H1 (cell line): ENCODE measurements at regions not wholly inside any gene's neighbourhood (a gene's known extent, or its start where the extent isn't known, plus 50 kb on each side); places are given as distances from the start of the nearest gene placed in this dataset.

Experiments
- BCL11A ChIP-seq, 2 experiments: IDR thresholded peaks; one replicate each; pipeline ENCODE4 v1.6.1; 2011; ENCODE audit warnings: low read depth in 2 of 2, low read length in 2 of 2, mild to moderate bottlenecking in 2 of 2
- CHD2 ChIP-seq: IDR thresholded peaks from 2 replicates; pipeline ENCODE4 v1.6.1; 2012; ENCODE audit warnings: low read length, improper control_type of control experiment
- CREB1 ChIP-seq: IDR thresholded peaks from 2 replicates; pipeline ENCODE4 v1.6.1; 2012; ENCODE audit warnings: inconsistent platforms
- EGR1 ChIP-seq: IDR thresholded peaks from 2 replicates; pipeline ENCODE4 v1.6.1; 2011; ENCODE audit warnings: low read depth, low read length, borderline replicate concordance
- HDAC2 ChIP-seq, 2 experiments: fragments of 300-600 bp in 1 of 2; sonication (generic) in 1 of 2; IDR thresholded peaks; 2 replicates each; pipeline ENCODE4 v1.6.1; 2011 to 2012; ENCODE audit warnings: low read depth in 2 of 2, low read length in 2 of 2, mild to moderate bottlenecking in 2 of 2, moderate library complexity in 2 of 2, borderline replicate concordance in 1 of 2, inconsistent platforms in 1 of 2
- JUND ChIP-seq: IDR thresholded peaks from 2 replicates; pipeline ENCODE4 v1.6.1; 2011; ENCODE audit warnings: mild to moderate bottlenecking, improper control_type of control experiment, low read length
- NRF1 ChIP-seq: IDR thresholded peaks from 2 replicates; pipeline ENCODE4 v1.6.1; 2011; ENCODE audit warnings: mild to moderate bottlenecking, low read depth, low read length, improper control_type of control experiment
- POLR2A ChIP-seq, 2 experiments: IDR thresholded peaks; 1 replicate in 1 of 2; 2 replicates in 1 of 2; pipeline ENCODE4 v1.6.1; 2011; ENCODE audit warnings: low read depth in 2 of 2, low read length in 2 of 2, mild to moderate bottlenecking in 2 of 2; ENCODE audit errors: control extremely low read depth in 1 of 2
- POLR2AphosphoS5 ChIP-seq: IDR thresholded peaks from 2 replicates; pipeline ENCODE4 v1.6.1; 2011; ENCODE audit warnings: low read depth, low read length
- RAD21 ChIP-seq, 2 experiments: IDR thresholded peaks in 1 of 2; conservative IDR thresholded peaks in 1 of 2; 2 replicates each; pipeline ENCODE4 v1.6.1; 2011; ENCODE audit warnings: low read depth in 2 of 2, low read length in 2 of 2, improper control_type of control experiment in 1 of 2, inconsistent platforms in 1 of 2, mild to moderate bottlenecking in 1 of 2, moderate library complexity in 1 of 2
- RBBP5 ChIP-seq: IDR thresholded peaks from 2 replicates; pipeline ENCODE4 v1.7.1; 2012; ENCODE audit warnings: low read depth, mild to moderate bottlenecking, inconsistent platforms, low read length, moderate library complexity, borderline replicate concordance
- RXRA ChIP-seq: IDR thresholded peaks from 2 replicates; pipeline ENCODE4 v1.6.1; 2011; ENCODE audit warnings: low read depth, mild to moderate bottlenecking, low read length, moderate library complexity; ENCODE audit not compliant: insufficient read depth
- YY1 ChIP-seq: IDR thresholded peaks from 2 replicates; pipeline ENCODE4 v1.6.1; 2011; ENCODE audit warnings: low read depth, mild to moderate bottlenecking, low read length
- TF ChIP-seq, protein P1 (sequence below), 3 experiments: IDR thresholded peaks; 1 replicate in 2 of 3; 2 replicates in 1 of 3; pipeline versions ENCODE4 v1.5.1 to v1.6.1; 2011; ENCODE audit warnings: low read length in 3 of 3, mild to moderate bottlenecking in 3 of 3, inconsistent platforms in 2 of 3, low read depth in 1 of 3, moderate library complexity in 1 of 3; ENCODE audit not compliant: insufficient read depth in 1 of 3; ENCODE audit errors: control extremely low read depth in 1 of 3

DNA sequence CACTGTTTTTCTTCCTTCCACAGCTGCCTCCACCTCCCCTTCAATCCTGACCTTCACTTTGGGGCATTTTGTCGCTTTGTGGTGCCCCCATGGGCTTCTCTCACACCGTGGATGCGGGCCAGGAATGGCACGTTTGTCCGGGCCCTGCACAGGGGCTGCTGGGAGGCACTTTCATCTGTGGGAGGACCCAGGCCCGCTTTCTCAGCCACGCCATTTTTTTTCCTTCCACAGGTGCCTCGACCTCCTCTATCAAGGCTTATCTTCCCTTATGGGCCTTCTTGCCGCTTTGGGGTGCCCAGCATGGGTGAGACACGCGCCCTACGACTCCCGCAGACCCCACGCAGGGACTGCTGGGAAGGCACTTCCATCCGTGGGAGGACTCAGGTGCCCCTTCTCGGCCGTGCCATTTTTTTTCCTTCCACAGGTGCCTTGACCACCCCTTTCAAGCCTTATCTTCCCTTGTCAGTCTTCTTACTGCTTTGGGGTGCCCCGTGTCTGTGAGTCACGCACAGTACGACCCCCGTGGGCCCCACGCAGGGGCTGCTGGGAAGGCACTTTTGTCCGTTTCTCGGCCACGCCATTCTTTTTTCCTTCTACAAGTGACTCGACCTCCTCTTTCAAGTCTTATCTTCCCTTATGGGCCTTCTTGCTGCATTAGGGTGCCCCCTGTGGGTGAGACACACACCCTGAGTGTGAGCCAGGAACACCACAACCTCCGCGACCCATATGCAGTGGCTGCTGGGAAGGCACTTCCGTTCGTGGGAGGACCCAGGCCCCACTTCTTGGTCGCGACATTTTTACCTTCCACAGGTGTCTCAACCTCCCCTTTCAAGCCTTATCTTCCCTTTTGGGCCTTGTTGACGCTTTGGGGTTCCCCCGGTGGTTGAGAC lies 270.7 kb downstream of the ALG10 start:
- TF ChIP-seq POLR2AphosphoS5 (no peak), EGR1 (no peak), POLR2A (IDR thresholded peaks at IDR 0.05; ENCODE audit: control extremely low read depth in 1 of 2, low read depth in 2 of 2, low read length in 2 of 2) (no peak), BCL11A (IDR thresholded peaks at IDR 0.05; ENCODE audit: low read depth in 2 of 2, low read length in 2 of 2) (no peak), CHD2 (no peak), NRF1 (no peak), RXRA (no peak), CREB1 (no peak), RBBP5 (no peak), YY1 (no peak), RAD21 (IDR thresholded peaks at IDR 0.05 in 1 of 2, conservative IDR thresholded peaks at IDR 0.05 in 1 of 2; ENCODE audit: low read depth in 2 of 2, low read length in 2 of 2) (no peak), HDAC2 (IDR thresholded peaks at IDR 0.05; ENCODE audit: borderline replicate concordance in 1 of 2, low read depth in 2 of 2, low read length in 2 of 2) (no peak), JUND (no peak)
- TF ChIP-seq, protein P1, sequence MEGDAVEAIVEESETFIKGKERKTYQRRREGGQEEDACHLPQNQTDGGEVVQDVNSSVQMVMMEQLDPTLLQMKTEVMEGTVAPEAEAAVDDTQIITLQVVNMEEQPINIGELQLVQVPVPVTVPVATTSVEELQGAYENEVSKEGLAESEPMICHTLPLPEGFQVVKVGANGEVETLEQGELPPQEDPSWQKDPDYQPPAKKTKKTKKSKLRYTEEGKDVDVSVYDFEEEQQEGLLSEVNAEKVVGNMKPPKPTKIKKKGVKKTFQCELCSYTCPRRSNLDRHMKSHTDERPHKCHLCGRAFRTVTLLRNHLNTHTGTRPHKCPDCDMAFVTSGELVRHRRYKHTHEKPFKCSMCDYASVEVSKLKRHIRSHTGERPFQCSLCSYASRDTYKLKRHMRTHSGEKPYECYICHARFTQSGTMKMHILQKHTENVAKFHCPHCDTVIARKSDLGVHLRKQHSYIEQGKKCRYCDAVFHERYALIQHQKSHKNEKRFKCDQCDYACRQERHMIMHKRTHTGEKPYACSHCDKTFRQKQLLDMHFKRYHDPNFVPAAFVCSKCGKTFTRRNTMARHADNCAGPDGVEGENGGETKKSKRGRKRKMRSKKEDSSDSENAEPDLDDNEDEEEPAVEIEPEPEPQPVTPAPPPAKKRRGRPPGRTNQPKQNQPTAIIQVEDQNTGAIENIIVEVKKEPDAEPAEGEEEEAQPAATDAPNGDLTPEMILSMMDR (IDR thresholded peaks at IDR 0.05; ENCODE audit: control extremely low read depth in 1 of 3, insufficient read depth in 1 of 3, low read depth in 1 of 3, low read length in 3 of 3), result no peak
